DND-41 (cell line): ENCODE measurements at regions not wholly inside any gene's neighbourhood (a gene's known extent, or its start where the extent isn't known, plus 50 kb on each side); places are given as distances from the start of the nearest gene placed in this dataset.
"Not testable (repeated sequence)": the region's sequence is repeated elsewhere in the genome, so short reads cannot be mapped to it uniquely, and the experiment has no call there.

Source experiments
- ATAC-seq: fragments of 200-7000 bp; cut with Tn5 transposase; 3 replicates; pipeline ENCODE4 v1.9.1; 2021; ENCODE audit warnings: low read depth; ENCODE audit not compliant: insufficient read depth
- DNase-seq: peaks from one replicate; pipeline ENCODE4 v3.0.0-alpha.2; 2020
- H2AFZ ChIP-seq: 2 replicates; pipeline ENCODE4 v1.6.0; 2012; ENCODE audit warnings: low read depth, low read length
- H3K27ac ChIP-seq: 2 replicates; pipeline ENCODE4 v1.5.1; 2012; ENCODE audit warnings: low read length, inconsistent platforms
- H3K27me3 ChIP-seq: fragments of 200-600 bp; sonication (generic); 2 replicates; pipeline ENCODE4 v1.6.0; 2012; ENCODE audit warnings: low read length, mild to moderate bottlenecking, inconsistent platforms; ENCODE audit not compliant: insufficient read depth, poor library complexity
- H3K36me3 ChIP-seq: 2 replicates; pipeline ENCODE4 v1.5.1; 2012; ENCODE audit warnings: low read length, inconsistent platforms; ENCODE audit not compliant: insufficient read depth
- H3K4me1 ChIP-seq: 2 replicates; pipeline ENCODE4 v1.5.1; 2012; ENCODE audit warnings: mild to moderate bottlenecking, low read length; ENCODE audit not compliant: insufficient read depth
- H3K4me2 ChIP-seq: 2 replicates; pipeline ENCODE4 v1.6.0; 2012; ENCODE audit warnings: mild to moderate bottlenecking, moderate library complexity, low read length, inconsistent platforms; ENCODE audit not compliant: insufficient read depth
- H3K4me3 ChIP-seq, 2 experiments: fragments of 200-600 bp in 1 of 2; shearing (Covaris generic) in 1 of 2; 2 replicates each; pipeline ENCODE4 v1.5.1; 2012 to 2016; ENCODE audit warnings: inconsistent platforms in 2 of 2, low read length in 2 of 2, mild to moderate bottlenecking in 2 of 2, low read depth in 1 of 2, moderate library complexity in 1 of 2
- H3K79me2 ChIP-seq: 2 replicates; pipeline ENCODE4 v1.6.0; 2012; ENCODE audit warnings: low read length, inconsistent platforms; ENCODE audit not compliant: insufficient read depth
- H3K9ac ChIP-seq: 2 replicates; pipeline ENCODE4 v1.6.0; 2012; ENCODE audit warnings: low read depth, mild to moderate bottlenecking, inconsistent platforms, low read length, moderate library complexity
- H3K9me3 ChIP-seq: 2 replicates; pipeline ENCODE4 v1.5.1; 2012; ENCODE audit warnings: low read length, moderate library complexity, mild to moderate bottlenecking, inconsistent platforms; ENCODE audit not compliant: insufficient read depth, severe bottlenecking
- H4K20me1 ChIP-seq: 2 replicates; pipeline ENCODE4 v1.6.0; 2012; ENCODE audit warnings: low read length; ENCODE audit not compliant: insufficient read depth
- CTCF ChIP-seq: IDR thresholded peaks from 2 replicates; pipeline ENCODE4 v1.5.1; 2012; ENCODE audit warnings: borderline replicate concordance, low read length, moderate library complexity, mild to moderate bottlenecking; ENCODE audit not compliant: poor library complexity, severe bottlenecking; ENCODE audit errors: extremely low read depth
- EZH2 ChIP-seq: IDR thresholded peaks from 3 replicates; pipeline ENCODE4 v1.6.1; 2012; ENCODE audit warnings: borderline replicate concordance, low read depth, mild to moderate bottlenecking, moderate library complexity, low read length, inconsistent platforms; ENCODE audit not compliant: severe bottlenecking

- Histone ChIP-seq H3K36me3 (peaks cover 8% of the 10 kb centered on the region; the same call in 1 of the 2 replicates), H3K4me2 (no peak overlapping the region), H3K9ac (no peak overlapping the region), H3K4me1 (peaks cover 13% of the 10 kb centered on the region; the same call in 1 of the 2 replicates), H4K20me1 (peaks cover 5% of the 10 kb centered on the region; the same call in 1 of the 2 replicates), H2AFZ (no peak overlapping the region), H3K27me3 (no peaks in the 10 kb centered on the region), H3K27ac (no peak overlapping the region), H3K4me3 (no peak overlapping the region), H3K9me3 (peaks cover 7% of the 10 kb centered on the region), H3K79me2 (peaks cover 86% of the 10 kb centered on the region)
- DNase-seq (no peak), ATAC-seq (no peak)
- no peak for TF ChIP-seq EZH2
- no peak for TF ChIP-seq CTCF
These were observed 380.9 kb downstream of the UTRN start for GRCh38 chr6:144665932-144666450.

GRCh38 chr6:144666781-144667180, 381.6 kb downstream of the UTRN start:
- Histone ChIP-seq H3K4me3 (no peak overlapping the region), H4K20me1 (peaks cover 5% of the 10 kb centered on the region; the same call in 1 of the 2 replicates), H3K27ac (no peak overlapping the region), H3K27me3 (no peaks in the 10 kb centered on the region), H3K4me2 (no peak overlapping the region), H3K9me3 (peaks cover 14% of the 10 kb centered on the region), H3K9ac (no peak overlapping the region), H3K36me3 (peaks cover 8% of the 10 kb centered on the region; the same call in 1 of the 2 replicates), H3K79me2 (peaks cover 86% of the 10 kb centered on the region), H2AFZ (no peak overlapping the region), H3K4me1 (peaks cover 14% of the 10 kb centered on the region; the same call in 1 of the 2 replicates)
- TF ChIP-seq CTCF (no peak), EZH2 (no peak)
- DNase-seq (no peak), ATAC-seq (no peak)

- peaks cover 16% of the 10 kb centered on the region for H3K9me3 ChIP-seq
- no peak overlapping the region for H3K4me3 ChIP-seq
- H3K79me2 ChIP-seq, result peaks cover 90% of the 10 kb centered on the region
- no peak overlapping the region for H3K9ac ChIP-seq
- H3K27me3 ChIP-seq, result no peaks in the 10 kb centered on the region
- H3K27ac ChIP-seq, result no peak overlapping the region
- H3K36me3 ChIP-seq, result peaks cover 8% of the 10 kb centered on the region; the same call in 1 of the 2 replicates
- no peak overlapping the region for H2AFZ ChIP-seq
- H3K4me2 ChIP-seq, result no peak overlapping the region
- DNase-seq (no peak), ATAC-seq (no peak)
- peaks cover 4% of the 10 kb centered on the region; the same call in 1 of the 2 replicates for H4K20me1 ChIP-seq
- H3K4me1 ChIP-seq, result peaks cover 20% of the 10 kb centered on the region; the same call in 1 of the 2 replicates
- TF ChIP-seq EZH2 (no peak), CTCF (no peak)
These were observed 382.7 kb downstream of the UTRN start for GRCh38 chr6:144667532-144668503.

- peaks cover 21% of the 10 kb centered on the region for H3K4me1 ChIP-seq
- H3K9ac ChIP-seq, H4K20me1 ChIP-seq, ATAC-seq, H3K27me3 ChIP-seq, H3K4me3 ChIP-seq, H2AFZ ChIP-seq, H3K4me2 ChIP-seq, DNase-seq, H3K27ac ChIP-seq: not testable (repeated sequence)
- peaks cover 24% of the 10 kb centered on the region for H3K9me3 ChIP-seq
- H3K79me2 ChIP-seq, result peaks cover 92% of the 10 kb centered on the region
- H3K36me3 ChIP-seq, result peaks cover 11% of the 10 kb centered on the region; the same call in 1 of the 2 replicates
These were observed 385.1 kb downstream of the UTRN start for GRCh38 chr6:144670259-144670658.
